Fibroblast of mammary gland (primary cell): ENCODE measurements at regions not wholly inside any gene's neighbourhood (a gene's known extent, or its start where the extent isn't known, plus 50 kb on each side); places are given as distances from the start of the nearest gene placed in this dataset.

ENCODE experiments used
- DNase-seq: peaks from one replicate; pipeline ENCODE4 v3.0.0-alpha.2; 2010; ENCODE audit warnings: low read depth
- H3K4me3 ChIP-seq: 2 replicates; pipeline ENCODE4 v1.5.1; 2011; ENCODE audit warnings: low read depth, mild to moderate bottlenecking, low read length, moderate library complexity; ENCODE audit not compliant: control insufficient read depth
- CTCF ChIP-seq: conservative IDR thresholded peaks from 2 replicates; pipeline ENCODE4 v1.5.1; 2011; ENCODE audit warnings: low read depth, low read length, inconsistent platforms; ENCODE audit not compliant: control insufficient read depth, insufficient read depth

- H3K4me3 ChIP-seq = no peak overlapping the region
- no peak for TF ChIP-seq CTCF
- no peak for DNase-seq
These were observed 208.7 kb downstream of the LMX1A start for GRCh38 chr1:165147799-165148198.

GRCh38 chr1:165144757-165145397 lies 211.6 kb downstream of the LMX1A start:
- peak; percentile 61 for DNase-seq
- peak; percentile 82 for TF ChIP-seq CTCF
- H3K4me3 ChIP-seq = no peak overlapping the region

GRCh38 chr1:165143437-165144065 lies 213.0 kb downstream of the LMX1A start:
- TF ChIP-seq CTCF = peak; percentile 67
- no peak overlapping the region for H3K4me3 ChIP-seq
- peak; percentile 7 for DNase-seq

- no peak for DNase-seq
- no peak overlapping the region for H3K4me3 ChIP-seq
These were observed 217.6 kb downstream of the LMX1A start for GRCh38 chr1:165138960-165139359.

DNA sequence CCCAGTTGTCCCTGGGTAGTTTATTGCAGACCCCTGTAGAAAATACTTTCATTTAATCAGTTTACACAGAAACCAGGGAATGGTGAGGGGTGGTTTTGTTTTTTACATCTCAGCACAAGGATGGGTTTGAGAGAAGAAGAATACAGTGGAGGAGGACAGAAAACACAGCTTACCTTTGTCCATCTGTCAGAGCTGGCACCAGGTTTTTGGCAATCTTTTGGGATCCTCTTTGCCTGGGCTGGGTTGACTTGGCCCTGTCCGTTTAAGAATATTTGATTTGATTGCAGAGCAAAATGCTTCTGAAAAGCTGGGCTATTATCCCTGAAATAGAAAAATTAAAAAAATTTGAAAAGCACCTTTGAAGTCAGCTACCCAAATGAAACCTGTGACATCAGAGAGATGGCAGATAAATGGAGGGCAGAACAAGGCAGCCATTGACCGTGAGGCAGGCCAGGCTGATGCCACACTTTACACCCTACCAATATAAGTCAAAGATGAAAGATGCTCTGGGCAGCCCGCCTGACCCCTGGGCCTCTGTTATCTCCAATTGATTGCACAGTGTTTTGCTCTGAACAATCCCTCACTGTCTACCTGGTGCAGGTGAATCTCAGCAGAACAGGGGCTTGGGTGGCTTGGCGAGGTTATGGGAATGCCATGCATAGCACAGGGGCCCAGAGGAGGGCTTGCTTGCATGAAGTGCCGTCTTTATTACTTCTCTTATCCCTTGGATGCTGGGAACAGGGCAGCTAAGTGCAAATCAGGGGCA lies 218.8 kb downstream of the LMX1A start:
- TF ChIP-seq CTCF = no peak
- DNase-seq = no peak
- H3K4me3 ChIP-seq = no peak overlapping the region

More at GRCh38 chr1:165138960-165139359, 217.6 kb downstream of the LMX1A start:
- no peak for TF ChIP-seq CTCF

DNA sequence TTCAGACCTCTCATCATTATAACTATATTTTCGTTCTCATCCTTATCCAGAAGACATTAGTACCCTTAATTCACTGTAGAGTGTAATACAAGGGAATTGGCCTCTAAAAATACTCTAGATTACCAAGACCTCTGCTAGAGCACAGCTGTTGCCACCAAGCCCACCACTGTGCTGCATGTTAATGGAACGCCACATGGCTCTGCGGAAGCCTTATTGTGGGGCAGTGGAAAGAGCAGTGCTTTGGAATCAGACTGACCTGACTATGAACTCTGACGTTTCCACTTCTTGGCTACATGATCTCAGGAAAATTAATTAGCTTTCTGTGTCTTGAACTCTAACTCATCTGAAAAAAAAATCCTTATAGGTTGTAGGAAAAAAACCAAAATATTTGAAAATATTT lies 222.1 kb downstream of the LMX1A start:
- no peak for TF ChIP-seq CTCF
- H3K4me3 ChIP-seq = no peak overlapping the region
- DNase-seq = no peak
